ENCODE measurements at regions not wholly inside any gene's neighbourhood (a gene's known extent, or its start where the extent isn't known, plus 50 kb on each side); places are given as distances from the start of the nearest gene placed in this dataset.
A peak's percentile ranks its signal among the peaks of the same experiment; 100 is the strongest.

GRCh38 chr12:126569706-126570105 is 1504.5 kb downstream of the AACS start:
- no peak overlapping the region for H3K4me3 ChIP-seq
- DNase-seq = no peak
- no peak overlapping the region for H3K27ac ChIP-seq
- H3K4me1 ChIP-seq = no peaks in the 10 kb centered on the region
- no peaks in the 10 kb centered on the region for H3K9me3 ChIP-seq (replicated peaks)
- no peaks in the 10 kb centered on the region for H3K27me3 ChIP-seq
- no peaks in the 10 kb centered on the region for H3K36me3 ChIP-seq

- no peak overlapping the region for H3K27ac ChIP-seq
- no peak for DNase-seq
- H3K4me3 ChIP-seq = no peak overlapping the region
- no peaks in the 10 kb centered on the region for H3K27me3 ChIP-seq
- no peaks in the 10 kb centered on the region for H3K4me1 ChIP-seq
- no peaks in the 10 kb centered on the region for H3K36me3 ChIP-seq
- H3K9me3 ChIP-seq (replicated peaks) = no peaks in the 10 kb centered on the region
Measured at GRCh38 chr12:126570566-126570965, 1505.3 kb downstream of the AACS start.

DNA sequence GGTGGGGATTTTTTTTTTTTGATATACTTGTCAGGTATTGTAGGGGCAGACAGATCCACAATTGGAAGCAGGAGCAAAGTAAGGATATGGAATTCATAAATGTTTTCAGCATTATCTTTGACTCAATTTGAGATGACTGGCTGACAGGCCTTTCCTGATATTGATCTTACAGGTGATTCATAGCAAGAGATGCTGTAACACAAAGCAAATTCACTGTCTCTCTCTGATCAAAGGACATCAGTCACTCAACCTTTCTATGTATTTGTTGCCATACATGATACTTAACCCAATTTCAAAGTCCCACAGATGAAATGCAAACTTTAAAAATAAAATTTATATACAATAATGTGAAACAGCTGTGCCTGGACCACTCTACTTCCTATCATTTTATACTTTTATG is 1506.9 kb downstream of the AACS start:
- Histone ChIP-seq H3K9me3 (replicated peaks) (no peaks in the 10 kb centered on the region), H3K27me3 (no peaks in the 10 kb centered on the region), H3K4me1 (no peaks in the 10 kb centered on the region), H3K36me3 (no peaks in the 10 kb centered on the region), H3K27ac (no peak overlapping the region), H3K4me3 (no peak overlapping the region)
- DNase-seq = no peak

- H3K36me3 ChIP-seq = no peaks in the 10 kb centered on the region
- no peaks in the 10 kb centered on the region for H3K9me3 ChIP-seq (replicated peaks)
- no peaks in the 10 kb centered on the region for H3K27me3 ChIP-seq
- no peak overlapping the region for H3K27ac ChIP-seq
- no peaks in the 10 kb centered on the region for H3K4me1 ChIP-seq
- no peak for DNase-seq
- no peak overlapping the region for H3K4me3 ChIP-seq
Measured at GRCh38 chr12:126581655-126582054, 1516.4 kb downstream of the AACS start.

GRCh38 chr12:126582231-126582630 is 1517.0 kb downstream of the AACS start:
- Histone ChIP-seq H3K4me1 (no peaks in the 10 kb centered on the region), H3K36me3 (no peaks in the 10 kb centered on the region), H3K27ac (no peak overlapping the region), H3K4me3 (no peak overlapping the region), H3K9me3 (replicated peaks) (no peaks in the 10 kb centered on the region), H3K27me3 (no peaks in the 10 kb centered on the region)
- no peak for DNase-seq

DNA sequence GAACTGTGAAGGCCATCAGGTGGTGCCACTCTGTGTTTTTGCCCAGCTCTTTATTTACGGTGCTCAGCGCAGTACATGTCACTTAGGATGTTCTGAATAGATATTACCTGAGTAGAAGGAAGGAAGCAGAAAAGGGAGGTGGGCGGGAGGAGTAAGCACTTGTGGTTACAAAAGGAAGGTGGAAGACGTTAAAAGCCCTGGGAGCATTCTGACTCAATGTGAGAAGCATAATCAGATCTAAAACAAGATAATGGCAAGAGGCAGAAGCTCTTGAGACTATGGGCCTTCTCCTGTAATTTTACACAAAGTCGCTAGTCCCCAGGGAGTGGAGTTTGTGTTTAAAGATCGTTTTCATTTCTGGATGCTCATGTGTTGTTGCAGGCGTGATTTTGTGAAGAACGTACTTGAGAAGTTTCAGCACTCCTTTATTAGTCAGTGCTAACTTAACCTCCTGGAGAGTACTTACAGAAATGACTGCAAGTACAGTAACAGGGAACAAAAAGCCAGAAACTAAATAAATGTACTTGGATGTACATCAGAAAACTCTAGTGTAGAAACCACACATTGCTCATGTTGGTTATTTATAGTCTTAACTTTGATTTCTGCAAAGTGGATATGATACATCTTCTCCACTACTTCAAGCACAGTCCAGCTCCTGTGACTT is 1523.5 kb downstream of the AACS start:
- Histone ChIP-seq H3K27me3 (no peaks in the 10 kb centered on the region), H3K27ac (no peak overlapping the region), H3K4me1 (no peaks in the 10 kb centered on the region), H3K4me3 (no peak overlapping the region), H3K36me3 (no peaks in the 10 kb centered on the region), H3K9me3 (replicated peaks) (no peaks in the 10 kb centered on the region)
- DNase-seq = no peak

- H3K4me1 ChIP-seq = no peaks in the 10 kb centered on the region
- no peaks in the 10 kb centered on the region for H3K9me3 ChIP-seq (replicated peaks)
- DNase-seq = no peak
- no peak overlapping the region for H3K4me3 ChIP-seq
- H3K36me3 ChIP-seq = no peaks in the 10 kb centered on the region
- no peaks in the 10 kb centered on the region for H3K27me3 ChIP-seq
- no peak overlapping the region for H3K27ac ChIP-seq
Measured at GRCh38 chr12:126591533-126591932, 1526.3 kb downstream of the AACS start.

DNA sequence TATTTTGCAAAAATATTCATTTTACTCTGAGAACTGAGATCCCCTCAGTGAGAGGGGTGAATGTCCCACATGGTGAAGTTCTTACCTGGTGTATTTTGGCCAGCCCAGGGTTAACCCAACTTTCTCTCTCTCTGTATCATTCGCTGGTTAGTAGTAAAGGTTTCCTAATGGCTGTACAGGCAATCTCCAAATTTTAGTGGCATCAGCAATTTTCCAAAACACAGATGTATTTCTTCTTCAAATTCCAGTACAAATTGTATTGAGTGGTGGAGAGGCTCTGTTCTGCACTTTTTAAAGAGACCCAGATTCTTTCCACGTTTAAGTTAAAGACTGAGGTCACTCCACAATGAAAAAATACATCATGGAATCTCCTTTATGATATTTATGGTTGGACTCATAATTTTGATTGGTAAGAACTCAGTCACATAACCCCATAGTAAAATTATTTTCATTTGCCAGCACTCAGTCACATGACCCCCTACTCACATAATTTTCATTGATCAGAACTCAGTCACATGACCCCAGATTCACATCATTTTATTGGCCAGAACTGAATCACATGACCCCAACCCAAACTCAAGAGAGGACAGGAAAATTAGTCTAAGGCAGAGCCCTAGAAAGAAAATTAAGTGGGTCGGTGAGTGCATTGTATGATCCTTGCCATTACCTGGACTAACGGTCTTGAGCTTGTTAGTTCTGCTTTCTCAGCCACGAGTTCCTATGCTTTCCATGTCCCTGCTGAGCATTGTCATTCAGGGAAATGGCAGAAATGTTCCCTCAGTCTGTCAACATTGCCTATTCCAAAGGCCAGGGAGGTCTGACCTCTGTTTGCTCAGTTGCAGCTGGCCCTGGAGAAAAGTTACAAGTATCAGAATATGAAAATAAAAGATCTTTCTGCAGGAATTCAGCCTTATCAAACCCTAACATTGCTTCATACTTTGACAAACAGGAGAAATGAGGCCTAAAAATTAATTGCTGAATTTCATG is 1536.2 kb downstream of the AACS start:
- Histone ChIP-seq H3K4me3 (no peak overlapping the region), H3K36me3 (no peaks in the 10 kb centered on the region), H3K4me1 (no peaks in the 10 kb centered on the region), H3K27me3 (no peaks in the 10 kb centered on the region), H3K27ac (no peak overlapping the region), H3K9me3 (replicated peaks) (no peaks in the 10 kb centered on the region)
- no peak for DNase-seq

GRCh38 chr12:126602612-126603011 is 1537.4 kb downstream of the AACS start:
- no peak overlapping the region for H3K27ac ChIP-seq
- no peaks in the 10 kb centered on the region for H3K27me3 ChIP-seq
- H3K36me3 ChIP-seq = no peaks in the 10 kb centered on the region
- no peaks in the 10 kb centered on the region for H3K9me3 ChIP-seq (replicated peaks)
- no peaks in the 10 kb centered on the region for H3K4me1 ChIP-seq
- DNase-seq = no peak
- no peak overlapping the region for H3K4me3 ChIP-seq

DNA sequence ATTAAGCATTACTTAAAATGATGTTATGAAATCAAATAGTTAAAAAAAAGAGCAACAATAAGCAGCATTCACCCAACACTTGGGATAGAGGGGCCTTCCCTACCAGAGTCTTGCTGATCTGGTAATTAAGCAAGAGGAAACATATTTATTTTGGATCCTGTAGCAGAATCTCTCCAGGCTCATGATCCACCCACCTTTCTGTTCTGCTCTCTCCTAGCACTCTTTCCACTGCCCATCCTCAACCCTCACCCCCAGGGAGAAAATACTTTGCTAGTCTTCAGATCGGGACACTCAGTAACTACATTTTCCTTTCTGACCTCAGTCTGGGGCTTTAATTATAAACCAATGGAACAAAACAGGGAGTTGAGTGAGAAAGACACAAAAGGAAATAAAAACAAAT is 1541.9 kb downstream of the AACS start:
- H3K27me3 ChIP-seq = no peaks in the 10 kb centered on the region
- no peak overlapping the region for H3K4me3 ChIP-seq
- H3K4me1 ChIP-seq = no peaks in the 10 kb centered on the region
- H3K36me3 ChIP-seq = no peaks in the 10 kb centered on the region
- H3K27ac ChIP-seq = no peak overlapping the region
- no peaks in the 10 kb centered on the region for H3K9me3 ChIP-seq (replicated peaks)
- no peak for DNase-seq

DNA sequence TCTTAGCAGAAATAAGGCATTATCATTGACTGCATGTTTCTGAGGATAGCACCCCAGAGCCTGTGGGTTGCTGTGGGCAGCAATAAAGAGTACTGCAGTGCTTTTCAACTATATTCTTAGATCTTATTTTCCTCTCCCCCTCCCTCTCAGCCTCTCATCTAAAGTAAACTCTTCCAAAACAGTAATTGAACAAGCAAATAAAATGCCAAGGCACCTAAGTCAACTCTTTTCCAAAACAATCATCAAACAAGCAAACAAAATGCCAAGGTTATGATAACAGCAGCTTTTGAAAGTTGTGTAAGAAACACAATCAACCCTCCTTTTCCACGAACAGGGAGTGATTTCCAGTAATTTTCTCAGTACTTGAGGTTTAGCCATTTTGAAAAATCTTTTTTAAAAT is 1542.6 kb downstream of the AACS start:
- no peak for DNase-seq

GRCh38 chr12:126608607-126609175 is 1543.5 kb downstream of the AACS start:
- H3K27me3 ChIP-seq = no peaks in the 10 kb centered on the region
- no peak for DNase-seq
- no peaks in the 10 kb centered on the region for H3K4me1 ChIP-seq
- no peak overlapping the region for H3K27ac ChIP-seq
- H3K4me3 ChIP-seq = no peak overlapping the region
- no peaks in the 10 kb centered on the region for H3K36me3 ChIP-seq
- H3K9me3 ChIP-seq (replicated peaks) = no peaks in the 10 kb centered on the region

More for the DNA sequence above, 1542.6 kb downstream of the AACS start:
- no peaks in the 10 kb centered on the region for H3K4me1 ChIP-seq
- H3K4me3 ChIP-seq = no peak overlapping the region
- H3K9me3 ChIP-seq (replicated peaks) = no peaks in the 10 kb centered on the region
- no peaks in the 10 kb centered on the region for H3K27me3 ChIP-seq
- H3K36me3 ChIP-seq = no peaks in the 10 kb centered on the region
- H3K27ac ChIP-seq = no peak overlapping the region

GRCh38 chr12:126616441-126616840 is 1551.2 kb downstream of the AACS start:
- Histone ChIP-seq H3K27me3 (no peaks in the 10 kb centered on the region), H3K36me3 (no peaks in the 10 kb centered on the region), H3K4me1 (no peaks in the 10 kb centered on the region), H3K27ac (no peak overlapping the region), H3K4me3 (no peak overlapping the region), H3K9me3 (replicated peaks) (no peaks in the 10 kb centered on the region)
- DNase-seq = no peak

DNA sequence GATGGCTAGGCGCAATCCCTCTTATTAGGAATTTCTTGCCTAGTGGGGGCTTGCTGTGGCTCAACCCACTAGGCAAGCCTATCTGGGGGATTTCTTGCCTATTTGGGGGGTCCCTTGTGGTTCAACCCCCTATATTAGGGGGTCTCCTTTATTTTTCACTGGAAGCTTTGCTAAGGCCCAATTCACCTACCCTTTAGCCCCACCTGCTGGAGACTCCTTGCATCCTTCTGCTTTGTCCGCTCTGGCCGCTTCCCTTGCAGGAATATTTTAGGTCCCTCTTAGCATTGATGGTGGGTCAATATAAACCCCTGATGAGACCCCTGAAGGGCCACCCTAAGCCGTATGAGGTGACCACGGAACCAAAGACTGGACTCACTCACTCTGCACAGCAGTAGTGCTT is 1552.1 kb downstream of the AACS start:
- H3K27ac ChIP-seq = no peak overlapping the region
- no peaks in the 10 kb centered on the region for H3K36me3 ChIP-seq
- no peaks in the 10 kb centered on the region for H3K27me3 ChIP-seq
- peak; percentile 13 to 52 for DNase-seq
- no peak overlapping the region for H3K4me3 ChIP-seq
- no peaks in the 10 kb centered on the region for H3K4me1 ChIP-seq
- no peaks in the 10 kb centered on the region for H3K9me3 ChIP-seq (replicated peaks)

- Histone ChIP-seq H3K27me3 (no peaks in the 10 kb centered on the region), H3K4me3 (no peak overlapping the region), H3K9me3 (replicated peaks) (no peaks in the 10 kb centered on the region), H3K27ac (no peak overlapping the region), H3K4me1 (no peaks in the 10 kb centered on the region), H3K36me3 (no peaks in the 10 kb centered on the region)
- no peak for DNase-seq
Measured at GRCh38 chr12:126627596-126627995, 1562.4 kb downstream of the AACS start.

Data from SJCRH30 (cell line).